ENCODE measurements at regions not wholly inside any gene's neighbourhood (a gene's known extent, or its start where the extent isn't known, plus 50 kb on each side); places are given as distances from the start of the nearest gene placed in this dataset.
"Not testable (repeated sequence)": the region's sequence is repeated elsewhere in the genome, so short reads cannot be mapped to it uniquely, and the experiment has no call there.

GRCh38 chr10:8661886-8662285, 607.4 kb downstream of the GATA3 start:
- in situ Hi-C loops (cut with MboI; ENCODE audit: low sequenced_read_pairs), result no loop called here

GRCh38 chr10:8663131-8663530, 608.6 kb downstream of the GATA3 start:
- in situ Hi-C loops (cut with MboI; ENCODE audit: low sequenced_read_pairs), result no loop called here

GRCh38 chr10:8665322-8665721, 610.8 kb downstream of the GATA3 start:
- in situ Hi-C loops (cut with MboI; ENCODE audit: low sequenced_read_pairs), result no loop called here

GRCh38 chr10:8670461-8670860, 616.0 kb downstream of the GATA3 start:
- in situ Hi-C loops (cut with MboI; ENCODE audit: low sequenced_read_pairs), result no loop called here

GRCh38 chr10:8674230-8674629, 619.7 kb downstream of the GATA3 start:
- in situ Hi-C loops (cut with MboI; ENCODE audit: low sequenced_read_pairs), result no loop called here

GRCh38 chr10:8677642-8678041, 623.2 kb downstream of the GATA3 start:
- in situ Hi-C loops (cut with MboI; ENCODE audit: low sequenced_read_pairs), result no loop called here

- in situ Hi-C loops (cut with MboI; ENCODE audit: low sequenced_read_pairs), result not testable (repeated sequence)
Measured at GRCh38 chr10:8684916-8685315, 630.4 kb downstream of the GATA3 start.

GRCh38 chr10:8688881-8689280, 634.4 kb downstream of the GATA3 start:
- in situ Hi-C loops (cut with MboI; ENCODE audit: low sequenced_read_pairs), result no loop called here

- in situ Hi-C loops (cut with MboI; ENCODE audit: low sequenced_read_pairs), result no loop called here
Measured at GRCh38 chr10:8691498-8692017, 637.1 kb downstream of the GATA3 start.

GRCh38 chr10:8693635-8694034, 639.1 kb downstream of the GATA3 start:
- in situ Hi-C loops (cut with MboI; ENCODE audit: low sequenced_read_pairs), result not testable (repeated sequence)

- in situ Hi-C loops (cut with MboI; ENCODE audit: low sequenced_read_pairs), result no loop called here
Measured at GRCh38 chr10:8696746-8697145, 642.3 kb downstream of the GATA3 start.

- in situ Hi-C loops (cut with MboI; ENCODE audit: low sequenced_read_pairs), result no loop called here
Measured at GRCh38 chr10:8700689-8701088, 646.2 kb downstream of the GATA3 start.

- in situ Hi-C loops (cut with MboI; ENCODE audit: low sequenced_read_pairs), result no loop called here
Measured at GRCh38 chr10:8702181-8702580, 647.7 kb downstream of the GATA3 start.

- in situ Hi-C loops (cut with MboI; ENCODE audit: low sequenced_read_pairs), result no loop called here
Measured at GRCh38 chr10:8705415-8705814, 650.9 kb downstream of the GATA3 start.

- in situ Hi-C loops (cut with MboI; ENCODE audit: low sequenced_read_pairs), result no loop called here
Measured at GRCh38 chr10:8712656-8713055, 658.2 kb downstream of the GATA3 start.

- in situ Hi-C loops (cut with MboI; ENCODE audit: low sequenced_read_pairs), result no loop called here
Measured at GRCh38 chr10:8719971-8720370, 665.5 kb downstream of the GATA3 start.

GRCh38 chr10:8721650-8722049, 667.2 kb downstream of the GATA3 start:
- in situ Hi-C loops (cut with MboI; ENCODE audit: low sequenced_read_pairs), result no loop called here

- in situ Hi-C loops (cut with MboI; ENCODE audit: low sequenced_read_pairs), result no loop called here
Measured at GRCh38 chr10:8722835-8723234, 668.3 kb downstream of the GATA3 start.

- in situ Hi-C loops (cut with MboI; ENCODE audit: low sequenced_read_pairs), result no loop called here
Measured at GRCh38 chr10:8725343-8725742, 670.9 kb downstream of the GATA3 start.

GRCh38 chr10:8726084-8726778, 671.7 kb downstream of the GATA3 start:
- in situ Hi-C loops (cut with MboI; ENCODE audit: low sequenced_read_pairs), result no loop called here

- in situ Hi-C loops (cut with MboI; ENCODE audit: low sequenced_read_pairs), result no loop called here
Measured at GRCh38 chr10:8726779-8727084, 672.2 kb downstream of the GATA3 start.

GRCh38 chr10:8731121-8732095, 676.9 kb downstream of the GATA3 start:
- in situ Hi-C loops (cut with MboI; ENCODE audit: low sequenced_read_pairs), result no loop called here

All from HL-60/S4 treated with retinoic acid at 250 ng/mL for 4 days and 3 days (cell line).